H1 (cell line): ENCODE measurements at regions not wholly inside any gene's neighbourhood (a gene's known extent, or its start where the extent isn't known, plus 50 kb on each side); places are given as distances from the start of the nearest gene placed in this dataset.

ENCODE experiments used
- CTCF ChIA-PET: fragments of 300-600 bp; sonication (Branson Sonifier 250); formaldehyde crosslinking; loops from one replicate; lab custom pipeline; 2021; ENCODE audit not compliant: partially characterized antibody; lab: Charles Lee
- POLR2A ChIA-PET: fragments of 300-600 bp; sonication (Branson Sonifier 250); formaldehyde crosslinking; loops from one replicate; lab custom pipeline; 2021; ENCODE audit warnings: inconsistent platforms; ENCODE audit not compliant: partially characterized antibody; lab: Charles Lee
- DNase-seq, 2 experiments: peaks; one replicate each; pipeline versions ENCODE4 v3.0.0 to v3.0.0-alpha.2; 2010 to 2022; ENCODE audit warnings: low spot score in 2 of 2, low read depth in 1 of 2, mixed read lengths in 1 of 2
- FAIRE-seq: peaks from 2 replicates; lab custom pipeline; 2011; peaks lifted over from hg19 to GRCh38; lab: Jason Lieb, UNC
- H2AFZ ChIP-seq: 2 replicates; pipeline ENCODE4 v1.8.1; 2012; ENCODE audit warnings: low read length, inconsistent platforms
- H2AK5ac ChIP-seq: 2 replicates; pipeline ENCODE4 v1.6.1; 2013; ENCODE audit warnings: low read depth, low read length
- H2BK120ac ChIP-seq: replicated peaks from 2 replicates; pipeline ENCODE3; 2013; ENCODE audit warnings: low read depth, low read length, inconsistent platforms
- H2BK12ac ChIP-seq: 2 replicates; pipeline ENCODE4 v1.6.1; 2013; ENCODE audit warnings: low read depth, low read length
- H2BK15ac ChIP-seq: 2 replicates; pipeline ENCODE4 v1.6.1; 2013; ENCODE audit warnings: low read length
- H2BK20ac ChIP-seq: 2 replicates; pipeline ENCODE4 v1.6.1; 2013; ENCODE audit warnings: low read length
- H2BK5ac ChIP-seq: 2 replicates; pipeline ENCODE4 v1.6.1; 2013; ENCODE audit warnings: low read depth, low read length
- H3K14ac ChIP-seq: 2 replicates; pipeline ENCODE4 v1.6.1; 2013; ENCODE audit warnings: inconsistent platforms; ENCODE audit not compliant: insufficient read length
- H3K18ac ChIP-seq: 2 replicates; pipeline ENCODE4 v1.6.1; 2013; ENCODE audit warnings: low read length; ENCODE audit errors: extremely low read depth
- H3K23ac ChIP-seq: 2 replicates; pipeline ENCODE4 v1.6.1; 2013; ENCODE audit warnings: inconsistent platforms; ENCODE audit not compliant: insufficient read length
- H3K23me2 ChIP-seq: 2 replicates; pipeline ENCODE4 v1.6.1; 2013; ENCODE audit warnings: low read depth, low read length
- H3K27ac ChIP-seq: 2 replicates; pipeline ENCODE4 v1.6.1; 2011; ENCODE audit warnings: low read depth, low read length, inconsistent platforms
- H3K27me3 ChIP-seq, 4 experiments: replicated peaks in 1 of 4; 1 replicate in 1 of 4; 2 replicates in 3 of 4; pipeline versions ENCODE4 v1.6.1 to v1.8.1; 2011 to 2013; ENCODE audit warnings: low read length in 3 of 4, mild to moderate bottlenecking in 3 of 4, inconsistent platforms in 2 of 4, mixed read lengths in 2 of 4, moderate library complexity in 1 of 4; ENCODE audit not compliant: control insufficient read depth in 3 of 4, insufficient read depth in 3 of 4; ENCODE audit errors: extremely low read depth in 1 of 4
- H3K36me3 ChIP-seq, 4 experiments: 2 replicates each; pipeline versions ENCODE4 v1.6.1 to v1.8.1; 2011 to 2013; ENCODE audit warnings: mild to moderate bottlenecking in 4 of 4, low read length in 3 of 4, moderate library complexity in 2 of 4, control low read depth in 1 of 4, inconsistent platforms in 1 of 4; ENCODE audit not compliant: insufficient read depth in 4 of 4, control insufficient read depth in 2 of 4
- H3K4ac ChIP-seq: replicated peaks from 2 replicates; pipeline ENCODE3; 2013; ENCODE audit warnings: low read length, low read depth, mixed read lengths, inconsistent platforms; ENCODE audit not compliant: insufficient read length
- H3K4me1 ChIP-seq, 4 experiments: replicated peaks in 1 of 4; 1 replicate in 1 of 4; 2 replicates in 3 of 4; pipeline versions ENCODE4 v1.6.1 to v1.8.1; 2011 to 2013; ENCODE audit warnings: low read length in 3 of 4, inconsistent platforms in 2 of 4, mixed read lengths in 1 of 4; ENCODE audit not compliant: insufficient read depth in 4 of 4, control insufficient read depth in 3 of 4
- H3K4me2 ChIP-seq, 2 experiments: 2 replicates each; pipeline versions ENCODE4 v1.6.1 to v1.8.1; 2011 to 2013; ENCODE audit warnings: low read depth in 2 of 2, low read length in 2 of 2, control low read depth in 1 of 2, inconsistent platforms in 1 of 2, mild to moderate bottlenecking in 1 of 2; ENCODE audit not compliant: insufficient read depth in 1 of 2
- H3K4me3 ChIP-seq, 4 experiments: fragments of 200-600, 300-600 bp in 1 of 4; sonication (generic), shearing (Covaris generic), sonication (Bioruptor Twin) in 1 of 4; 2 replicates each; pipeline versions ENCODE4 v1.5.1 to v1.8.1; 2011 to 2016; ENCODE audit warnings: low read length in 4 of 4, low read depth in 3 of 4, control low read depth in 2 of 4, inconsistent platforms in 2 of 4, mild to moderate bottlenecking in 2 of 4, mixed read lengths in 1 of 4, moderate library complexity in 1 of 4; ENCODE audit not compliant: insufficient read depth in 2 of 4; ENCODE audit errors: extremely low read depth in 1 of 4
- H3K56ac ChIP-seq: replicated peaks from 2 replicates; pipeline ENCODE3; 2013; ENCODE audit warnings: low read depth, mild to moderate bottlenecking, mixed read lengths, low read length, inconsistent platforms; ENCODE audit not compliant: insufficient read length
- H3K79me1 ChIP-seq: 2 replicates; pipeline ENCODE4 v1.6.1; 2013; ENCODE audit warnings: low read depth, low read length, control low read depth
- H3K79me2 ChIP-seq, 2 experiments: 2 replicates each; pipeline versions ENCODE4 v1.6.1 to v1.8.1; 2012 to 2013; ENCODE audit warnings: low read length in 2 of 2, mild to moderate bottlenecking in 2 of 2, inconsistent platforms in 1 of 2; ENCODE audit not compliant: insufficient read depth in 2 of 2, control insufficient read depth in 1 of 2
- H3K9ac ChIP-seq, 4 experiments: replicated peaks in 1 of 4; 1 replicate in 1 of 4; 2 replicates in 3 of 4; pipeline versions ENCODE4 v1.6.1 to v1.8.1; 2011 to 2013; ENCODE audit warnings: low read depth in 3 of 4, low read length in 3 of 4, control low read depth in 2 of 4, mild to moderate bottlenecking in 2 of 4, moderate library complexity in 2 of 4, inconsistent platforms in 1 of 4; ENCODE audit errors: extremely low read depth in 1 of 4
- H3K9me3 ChIP-seq, 2 experiments: 2 replicates each; pipeline versions ENCODE4 v1.6.1 to v1.8.1; 2012 to 2013; ENCODE audit warnings: mild to moderate bottlenecking in 2 of 2, moderate library complexity in 2 of 2, control low read depth in 1 of 2, inconsistent platforms in 1 of 2, low read depth in 1 of 2, low read length in 1 of 2, mixed read lengths in 1 of 2; ENCODE audit not compliant: insufficient read depth in 2 of 2
- H4K20me1 ChIP-seq, 2 experiments: replicated peaks in 1 of 2; 2 replicates each; pipeline versions ENCODE3 to v1.8.1; 2011 to 2013; ENCODE audit warnings: inconsistent platforms in 2 of 2, low read length in 2 of 2, mild to moderate bottlenecking in 1 of 2; ENCODE audit not compliant: insufficient read depth in 2 of 2, control insufficient read depth in 1 of 2
- H4K5ac ChIP-seq: 2 replicates; pipeline ENCODE4 v1.6.1; 2013; ENCODE audit warnings: low read length, low read depth, mixed read lengths, inconsistent platforms; ENCODE audit not compliant: insufficient read length
- H4K8ac ChIP-seq: 2 replicates; pipeline ENCODE4 v1.8.0; 2013; ENCODE audit warnings: mild to moderate bottlenecking, moderate library complexity, low read length, inconsistent platforms; ENCODE audit not compliant: insufficient read depth; ENCODE audit errors: extremely low read depth
- H4K91ac ChIP-seq: replicated peaks from 2 replicates; pipeline ENCODE3; 2013; ENCODE audit warnings: low read length, mixed read lengths, inconsistent platforms; ENCODE audit not compliant: insufficient read length
- GABPA ChIP-seq: IDR thresholded peaks from 2 replicates; pipeline ENCODE4 v1.6.1; 2011; ENCODE audit warnings: mild to moderate bottlenecking, low read length, moderate library complexity, borderline replicate concordance; ENCODE audit not compliant: insufficient read depth
- YY1 ChIP-seq: IDR thresholded peaks from 2 replicates; pipeline ENCODE4 v1.6.1; 2011; ENCODE audit warnings: low read depth, mild to moderate bottlenecking, low read length
- WGBS, 2 experiments: shearing (Covaris generic) in 1 of 2; methylation state at CpG; one replicate each; pipeline versions ENCODE4 v1.1.6 to v1.1.7; 2013 to 2015; ENCODE audit warnings: low lambda C conversion rate in 2 of 2, mixed read lengths in 2 of 2, inconsistent platforms in 1 of 2, low coverage in 1 of 2, missing lambda C conversion rate in 1 of 2; ENCODE audit not compliant: insufficient replicate concordance in 2 of 2, insufficient coverage in 1 of 2, insufficient read length in 1 of 2; ENCODE audit errors: extremely low coverage in 1 of 2, missing lambda C conversion rate in 1 of 2; 5-methylcytosine and 5-hydroxymethylcytosine counted together

DNA sequence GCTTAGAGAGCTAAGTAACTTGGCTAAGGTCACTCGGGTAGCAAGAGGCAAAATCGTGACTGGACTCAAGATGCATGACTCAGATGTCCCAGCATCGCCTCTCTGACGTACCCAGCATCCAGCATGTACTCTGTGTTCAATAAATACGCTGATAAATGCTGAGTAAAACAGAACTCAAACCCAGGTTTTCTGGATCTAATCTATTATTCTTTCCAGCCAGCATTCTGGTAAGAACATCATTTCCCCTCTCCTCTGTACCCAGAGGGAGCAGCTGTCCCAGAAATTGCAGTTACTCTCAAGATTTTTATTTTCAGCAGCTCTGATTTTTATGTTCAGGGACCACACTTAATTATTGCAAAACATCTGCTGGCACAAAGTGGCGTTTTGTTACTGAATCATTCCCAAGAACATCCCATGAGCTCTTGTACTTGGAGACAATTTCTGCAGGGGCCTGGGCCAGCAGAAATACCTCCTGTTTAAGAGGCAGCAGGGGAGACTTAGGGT, 249.0 kb downstream of the PRDM2 start:
- H3K18ac ChIP-seq = no peak overlapping the region
- H3K4me2 ChIP-seq = no peak overlapping the region
- no peaks in the 10 kb centered on the region; a peak in 1 of 4 replicates for H3K9me3 ChIP-seq
- H2BK12ac ChIP-seq = no peak overlapping the region
- FAIRE-seq = no peak
- no peak overlapping the region for H3K23ac ChIP-seq
- no peaks in the 10 kb centered on the region; the same call in 1 of the 2 replicates for H3K23me2 ChIP-seq
- no peaks in the 10 kb centered on the region for H3K79me2 ChIP-seq
- CTCF ChIA-PET = interaction anchor here (1.3 kb wide), 1 partner anchor 1186 kb away, joined by 3 read pairs; no protein-coding TSS in a partner anchor
- no peak overlapping the region for H2BK120ac ChIP-seq
- POLR2A ChIA-PET = no interaction called here
- TF ChIP-seq YY1 (no peak), GABPA (no peak)
- H2AFZ ChIP-seq = no peak overlapping the region
- H2AK5ac ChIP-seq = no peak overlapping the region
- DNase-seq = no peak
- H3K4me3 ChIP-seq = no peak overlapping the region
- H4K8ac ChIP-seq = no peak overlapping the region
- no peak overlapping the region for H2BK20ac ChIP-seq
- 82% methylated on average over 6 of the region's 6 CpGs; no CpG with 5 or more reads in 1 of the 2 experiments for WGBS, 2 experiments
- H3K14ac ChIP-seq = no peak overlapping the region
- H4K5ac ChIP-seq = no peak overlapping the region
- no peaks in the 10 kb centered on the region; the same call in 1 of the 2 replicates for H3K79me1 ChIP-seq
- H3K4ac ChIP-seq = no peak overlapping the region
- no peak overlapping the region for H2BK5ac ChIP-seq
- H3K56ac ChIP-seq = no peak overlapping the region
- no peak overlapping the region for H2BK15ac ChIP-seq
- no peaks in the 10 kb centered on the region for H3K4me1 ChIP-seq
- H3K36me3 ChIP-seq = no peaks in the 10 kb centered on the region
- no peak overlapping the region for H3K27ac ChIP-seq
- H3K27me3 ChIP-seq = no peaks in the 10 kb centered on the region
- H4K20me1 ChIP-seq = no peaks in the 10 kb centered on the region
- H4K91ac ChIP-seq = no peak overlapping the region
- H3K9ac ChIP-seq = no peak overlapping the region
